Esophagus squamous epithelium (tissue), 5 donors: ENCODE measurements at regions not wholly inside any gene's neighbourhood (a gene's known extent, or its start where the extent isn't known, plus 50 kb on each side); places are given as distances from the start of the nearest gene placed in this dataset.

Experiments
- DNase-seq: peaks from one replicate; lab custom pipeline; 2025; lab: John Stamatoyannopoulos, UW
- H3K27ac ChIP-seq, 4 donors: fragments of 200-600 bp; sonication (generic); one replicate each; pipeline ENCODE4 v1.5.1; 2016 to 2019; ENCODE audit warnings: mild to moderate bottlenecking in 1 of 4
- H3K27me3 ChIP-seq, 4 donors: fragments of 200-600 bp; sonication (generic); 1 replicate in 3 of 4; 2 replicates in 1 of 4; pipeline versions ENCODE4 v1.5.1 to v1.6.0; 2017 to 2021; ENCODE audit warnings: antibody characterized with exemption in 1 of 4
- H3K36me3 ChIP-seq, 3 donors: fragments of 200-600 bp; sonication (generic); one replicate each; pipeline ENCODE4 v1.5.1; 2016 to 2019
- H3K4me1 ChIP-seq, 3 donors: fragments of 200-600 bp; sonication (generic); one replicate each; pipeline ENCODE4 v1.5.1; 2017 to 2019
- H3K4me3 ChIP-seq, 4 donors: fragments of 200-600 bp; sonication (generic); 1 replicate in 3 of 4; 2 replicates in 1 of 4; pipeline ENCODE4 v1.5.1; 2016 to 2019; ENCODE audit warnings: mild to moderate bottlenecking in 2 of 4, moderate library complexity in 1 of 4
- H3K9me3 ChIP-seq, 3 donors: fragments of 200-600 bp; sonication (generic); one replicate each; pipeline ENCODE4 v1.5.1; 2016 to 2019
- POLR2A ChIP-seq, 4 donors: fragments of 450-650 bp; IDR thresholded peaks; one replicate each; pipeline ENCODE4 v1.6.1; 2017; ENCODE audit warnings: antibody characterized with exemption in 4 of 4, mild to moderate bottlenecking in 4 of 4, moderate library complexity in 3 of 4
- WGBS, 2 donors: methylation state at CpG; one replicate each; pipeline ENCODE4 v1.1.5; 2018; 5-methylcytosine and 5-hydroxymethylcytosine counted together
- intact Hi-C: fragments of 100-400 bp; cut with DNase I; formaldehyde crosslinking; loops from one replicate; pipeline ENCODE4 v1.15.0; 2022
- TF ChIP-seq, protein P1 (sequence below), 6 experiments: fragments of 450-650 bp in 4 of 6; fragments of 200-600 bp in 2 of 6; sonication (generic) in 2 of 6; IDR thresholded peaks; one replicate each; pipeline ENCODE4 v1.5.1; 2016 to 2019; ENCODE audit warnings: antibody characterized with exemption in 6 of 6, mild to moderate bottlenecking in 4 of 6, moderate library complexity in 4 of 6
- donor health status: DM: yes; HTN: yes; CAD: no.

DNA sequence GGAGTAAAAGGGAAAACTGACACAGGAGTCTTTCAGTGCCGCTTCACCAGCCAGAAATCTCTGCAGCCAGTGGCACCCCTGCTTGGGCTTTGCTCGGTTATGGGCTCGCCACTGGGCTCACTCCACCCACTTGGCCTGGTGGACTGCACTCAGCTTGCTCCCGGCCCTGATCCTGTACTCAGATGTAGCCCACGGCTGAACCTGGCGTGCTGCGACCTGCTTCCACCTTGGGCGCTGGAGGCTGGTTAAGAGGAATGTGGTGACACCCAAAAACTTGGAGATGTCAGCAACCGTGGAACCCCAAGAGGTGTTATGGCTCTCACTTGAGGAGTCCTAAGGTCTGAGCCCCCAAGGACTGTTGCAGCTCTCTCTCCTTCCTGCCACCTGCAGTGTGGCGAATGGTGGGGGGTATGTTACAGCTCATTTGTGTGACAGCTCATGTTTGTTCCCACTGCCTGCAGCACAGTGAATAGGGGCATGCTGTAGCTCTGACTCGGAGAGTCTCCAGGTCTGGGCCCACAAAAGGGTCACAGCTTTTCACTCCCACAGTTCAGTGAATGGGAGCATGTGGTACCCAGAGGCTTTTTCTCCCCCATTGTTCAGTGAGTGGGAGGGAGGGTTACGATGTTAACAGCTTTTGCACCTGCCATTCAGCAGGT lies 1124.5 kb upstream of the ATXN8OS start:
- no peak for TF ChIP-seq POLR2A (IDR thresholded peaks at IDR 0.05)
- Histone ChIP-seq H3K27me3 (no peaks in the 10 kb centered on the region), H3K36me3 (no peaks in the 10 kb centered on the region), H3K9me3 (peaks cover 0 to 12% (median 10%) of the 10 kb centered on the region in 3 donors), H3K27ac (no peak overlapping the region), H3K4me1 (no peaks in the 10 kb centered on the region), H3K4me3 (no peak overlapping the region)
- intact Hi-C loops, result no loop called here
- WGBS, 2 donors, result 77 to 92% methylated on average over 8 to 10 of the region's 12 CpGs
- no peak for DNase-seq

DNA sequence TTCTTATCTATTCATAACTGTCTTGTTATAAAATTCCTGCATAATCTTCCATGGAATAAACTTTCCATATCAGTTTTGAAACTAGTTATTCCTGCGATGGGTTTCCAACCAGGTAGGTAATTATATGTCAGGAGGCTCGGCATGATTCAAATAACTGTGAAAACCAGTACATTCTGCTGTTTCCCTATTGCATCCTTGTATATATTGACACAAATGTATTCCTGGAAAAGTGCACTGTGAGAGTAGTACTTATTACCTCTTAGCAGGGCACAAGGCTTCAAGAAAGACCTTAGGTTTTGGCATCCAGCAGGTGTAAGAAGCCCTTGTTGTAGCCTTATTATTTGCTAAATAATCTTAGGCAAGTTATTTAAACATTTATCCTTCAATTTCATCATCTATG lies 1131.3 kb upstream of the ATXN8OS start:
- WGBS, 2 donors, result 74% methylated on average over 2 of the region's 2 CpGs
- Histone ChIP-seq H3K36me3 (no peaks in the 10 kb centered on the region), H3K27ac (no peak overlapping the region), H3K27me3 (no peaks in the 10 kb centered on the region), H3K4me3 (no peak overlapping the region), H3K9me3 (peaks cover 0 to 2% (median 0%) of the 10 kb centered on the region in 3 donors), H3K4me1 (no peaks in the 10 kb centered on the region)
- intact Hi-C loops, result no loop called here
- TF ChIP-seq POLR2A (IDR thresholded peaks at IDR 0.05), result no peak
- TF ChIP-seq, protein P1, sequence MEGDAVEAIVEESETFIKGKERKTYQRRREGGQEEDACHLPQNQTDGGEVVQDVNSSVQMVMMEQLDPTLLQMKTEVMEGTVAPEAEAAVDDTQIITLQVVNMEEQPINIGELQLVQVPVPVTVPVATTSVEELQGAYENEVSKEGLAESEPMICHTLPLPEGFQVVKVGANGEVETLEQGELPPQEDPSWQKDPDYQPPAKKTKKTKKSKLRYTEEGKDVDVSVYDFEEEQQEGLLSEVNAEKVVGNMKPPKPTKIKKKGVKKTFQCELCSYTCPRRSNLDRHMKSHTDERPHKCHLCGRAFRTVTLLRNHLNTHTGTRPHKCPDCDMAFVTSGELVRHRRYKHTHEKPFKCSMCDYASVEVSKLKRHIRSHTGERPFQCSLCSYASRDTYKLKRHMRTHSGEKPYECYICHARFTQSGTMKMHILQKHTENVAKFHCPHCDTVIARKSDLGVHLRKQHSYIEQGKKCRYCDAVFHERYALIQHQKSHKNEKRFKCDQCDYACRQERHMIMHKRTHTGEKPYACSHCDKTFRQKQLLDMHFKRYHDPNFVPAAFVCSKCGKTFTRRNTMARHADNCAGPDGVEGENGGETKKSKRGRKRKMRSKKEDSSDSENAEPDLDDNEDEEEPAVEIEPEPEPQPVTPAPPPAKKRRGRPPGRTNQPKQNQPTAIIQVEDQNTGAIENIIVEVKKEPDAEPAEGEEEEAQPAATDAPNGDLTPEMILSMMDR (IDR thresholded peaks at IDR 0.05), result no peak
- DNase-seq, result no peak

DNA sequence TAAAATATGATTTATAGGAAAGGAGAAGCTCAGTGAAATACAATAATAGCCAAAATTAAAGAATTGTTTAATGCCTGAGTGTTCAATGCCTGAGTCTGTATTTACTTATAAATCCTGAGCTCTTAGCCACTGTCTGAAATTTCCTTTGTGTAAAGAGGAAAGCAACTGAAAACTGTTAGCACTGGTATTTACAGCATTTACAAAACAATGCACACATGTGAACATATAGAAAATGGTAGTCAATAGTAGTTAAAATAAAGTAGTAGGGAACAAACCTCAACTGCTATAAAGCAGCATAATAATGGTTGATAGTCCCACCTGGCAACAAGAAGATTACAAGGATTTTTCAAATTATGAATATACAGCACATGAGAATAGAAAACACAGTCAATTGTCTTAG lies 1137.1 kb upstream of the ATXN8OS start:
- intact Hi-C loops, result no loop called here
- Histone ChIP-seq H3K9me3 (no peaks in the 10 kb centered on the region), H3K36me3 (no peaks in the 10 kb centered on the region), H3K27ac (no peak overlapping the region), H3K4me3 (no peak overlapping the region), H3K4me1 (no peaks in the 10 kb centered on the region), H3K27me3 (no peaks in the 10 kb centered on the region)
- DNase-seq, result no peak
- TF ChIP-seq, protein P1 (IDR thresholded peaks at IDR 0.05), result no peak
- no peak for TF ChIP-seq POLR2A (IDR thresholded peaks at IDR 0.05)

DNA sequence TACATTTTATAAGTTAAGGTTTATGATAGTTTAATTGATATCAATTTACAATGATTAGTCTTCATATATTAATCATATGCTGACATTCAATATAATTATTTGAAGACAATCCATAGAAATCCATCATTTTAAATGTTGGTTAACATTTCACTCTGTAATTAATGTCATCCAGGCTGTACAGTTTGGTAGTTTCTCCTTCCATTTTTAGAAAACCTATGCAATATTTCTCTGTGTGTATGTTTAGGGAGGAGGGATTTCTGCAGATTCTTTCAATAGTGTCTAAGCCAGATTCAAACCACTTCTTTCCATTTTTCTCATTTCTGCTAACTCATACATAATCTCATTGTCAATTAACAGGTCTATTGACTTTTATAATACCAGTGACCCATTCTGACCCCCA lies 1159.0 kb upstream of the ATXN8OS start:
- peaks cover 0 to 4% (median 0%) of the 10 kb centered on the region in 3 donors for H3K9me3 ChIP-seq
- no peaks in the 10 kb centered on the region for H3K4me1 ChIP-seq
- intact Hi-C loops, result no loop called here
- no peaks in the 10 kb centered on the region for H3K36me3 ChIP-seq
- TF ChIP-seq, protein P1 (IDR thresholded peaks at IDR 0.05), result no peak
- TF ChIP-seq POLR2A (IDR thresholded peaks at IDR 0.05), result no peak
- DNase-seq, result no peak
- no peak overlapping the region for H3K4me3 ChIP-seq
- no peaks in the 10 kb centered on the region for H3K27me3 ChIP-seq
- no peak overlapping the region for H3K27ac ChIP-seq

DNA sequence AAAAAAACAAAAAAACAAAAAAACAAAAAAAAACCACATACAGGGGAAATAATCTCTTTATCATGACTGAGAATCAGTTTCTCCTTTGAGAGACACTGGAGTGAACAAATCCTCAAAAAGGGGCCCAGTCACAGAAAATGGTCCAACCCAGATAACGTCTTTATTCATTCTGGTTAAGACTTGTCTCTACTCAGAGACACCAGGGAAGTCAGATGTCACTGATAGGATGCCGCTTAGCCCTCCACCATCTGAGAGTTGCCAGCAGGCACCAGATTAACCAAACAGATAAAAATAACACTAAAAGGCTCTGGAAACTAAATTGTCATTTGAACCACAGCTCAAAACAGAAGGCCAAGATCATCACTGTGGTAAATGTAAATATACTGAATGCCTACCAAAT lies 1163.4 kb upstream of the ATXN8OS start:
- WGBS, 2 donors, result 61 to 65% methylated on average over 2 of the region's 2 CpGs
- no peaks in the 10 kb centered on the region for H3K4me1 ChIP-seq
- H3K9me3 ChIP-seq, result peaks cover 0 to 4% (median 3%) of the 10 kb centered on the region in 3 donors
- H3K27ac ChIP-seq, result no peak overlapping the region
- H3K4me3 ChIP-seq, result no peak overlapping the region
- H3K27me3 ChIP-seq, result no peaks in the 10 kb centered on the region
- H3K36me3 ChIP-seq, result no peaks in the 10 kb centered on the region
- no peak for DNase-seq
- intact Hi-C loops, result no loop called here
- TF ChIP-seq, protein P1 (IDR thresholded peaks at IDR 0.05), result no peak
- no peak for TF ChIP-seq POLR2A (IDR thresholded peaks at IDR 0.05)

DNA sequence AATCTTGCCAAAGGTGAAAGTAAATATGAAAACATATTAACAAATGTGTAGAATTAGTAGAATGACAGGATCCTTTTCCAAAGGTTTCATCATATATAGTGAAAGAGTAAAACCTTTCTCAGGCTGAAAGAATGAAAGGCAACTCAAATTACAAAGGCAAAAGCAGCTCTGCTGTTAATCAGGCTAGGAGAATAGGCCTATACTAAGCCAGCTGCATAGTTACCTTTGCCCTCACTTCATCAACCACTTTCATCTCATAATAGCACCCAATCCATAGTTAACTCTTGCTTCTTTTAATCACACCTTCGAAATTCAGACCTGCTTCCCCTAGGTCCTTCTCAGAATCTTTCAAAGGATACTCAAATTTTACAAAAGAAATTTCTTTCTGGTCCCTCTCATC lies 1167.6 kb upstream of the ATXN8OS start:
- Histone ChIP-seq H3K27ac (no peak overlapping the region), H3K4me1 (no peaks in the 10 kb centered on the region), H3K9me3 (peaks cover 0 to 3% (median 0%) of the 10 kb centered on the region in 3 donors), H3K27me3 (no peaks in the 10 kb centered on the region), H3K4me3 (no peak overlapping the region), H3K36me3 (no peaks in the 10 kb centered on the region)
- WGBS, 2 donors, result 20 to 23% methylated on average over 1 of the region's 1 CpG
- DNase-seq, result no peak
- TF ChIP-seq, protein P1 (IDR thresholded peaks at IDR 0.05), result no peak
- no peak for TF ChIP-seq POLR2A (IDR thresholded peaks at IDR 0.05)
- intact Hi-C loops, result no loop called here
